DMS53 treated with DMSO at 0.1 percent for 48 hours (cell line): ENCODE measurements at regions not wholly inside any gene's neighbourhood (a gene's known extent, or its start where the extent isn't known, plus 50 kb on each side); places are given as distances from the start of the nearest gene placed in this dataset.

Source experiments
- DNase-seq: peaks from one replicate; lab custom pipeline; 2025; ENCODE audit not compliant: unreplicated experiment; lab: John Stamatoyannopoulos, UW

DNA sequence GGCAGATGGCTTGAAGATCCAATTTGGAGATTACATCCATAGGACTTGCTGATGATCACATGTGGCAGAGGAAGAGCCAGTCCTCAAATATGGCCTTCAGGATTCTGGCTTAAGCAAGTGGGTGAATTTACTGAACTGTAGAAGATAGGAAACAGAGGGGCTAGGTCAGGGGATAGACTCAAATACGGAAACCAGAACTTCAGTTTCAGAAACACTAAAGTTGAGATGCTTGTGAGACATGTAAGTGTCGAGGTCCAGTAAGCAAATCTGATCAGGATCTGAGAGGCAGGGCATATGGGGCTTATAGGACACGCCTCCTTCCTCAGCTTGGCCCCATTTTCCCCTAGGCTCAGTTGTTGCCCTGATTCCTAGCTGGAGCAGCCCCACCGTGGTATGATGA, 107.7 kb downstream of the LBH start:
- no peak for DNase-seq

DNA sequence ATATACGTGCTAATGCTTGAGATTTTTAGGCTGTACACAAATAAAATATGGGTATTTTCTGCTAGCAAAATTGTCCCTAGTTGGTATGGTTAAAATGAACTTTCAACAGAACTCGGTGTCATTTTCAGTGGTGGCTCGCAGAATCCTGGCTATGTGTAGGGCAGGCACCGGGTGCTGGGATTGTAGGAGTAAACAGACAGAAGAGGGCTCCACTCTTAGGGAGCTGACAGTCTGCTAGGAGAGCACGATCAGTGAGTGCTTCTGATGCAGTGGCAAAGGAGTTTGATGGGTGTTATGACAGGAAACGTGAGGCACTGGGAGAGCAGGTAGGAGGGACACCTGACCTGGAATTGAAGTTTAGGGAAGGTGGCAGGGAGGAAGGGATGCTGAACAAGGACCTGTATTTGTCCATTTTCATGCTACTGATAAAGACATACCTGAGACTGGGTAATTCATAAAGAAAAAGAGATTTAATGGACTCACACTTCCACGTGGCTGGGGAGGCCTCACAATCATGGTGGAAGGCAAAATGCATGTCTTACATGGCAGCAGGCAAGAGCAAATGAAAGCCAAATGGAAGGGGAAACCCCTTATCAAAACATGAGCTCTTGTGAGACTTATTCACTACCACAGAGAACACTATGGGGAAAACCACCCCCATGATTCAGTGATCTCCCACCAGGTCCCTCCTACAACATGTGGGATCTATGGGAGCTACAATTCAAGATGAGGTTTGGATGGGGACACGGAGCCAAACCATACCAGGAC, 105.4 kb upstream of the LCLAT1 start:
- DNase-seq, result no peak

GRCh38 chr2:30346471-30347169, 100.4 kb upstream of the LCLAT1 start:
- no peak for DNase-seq

DNA sequence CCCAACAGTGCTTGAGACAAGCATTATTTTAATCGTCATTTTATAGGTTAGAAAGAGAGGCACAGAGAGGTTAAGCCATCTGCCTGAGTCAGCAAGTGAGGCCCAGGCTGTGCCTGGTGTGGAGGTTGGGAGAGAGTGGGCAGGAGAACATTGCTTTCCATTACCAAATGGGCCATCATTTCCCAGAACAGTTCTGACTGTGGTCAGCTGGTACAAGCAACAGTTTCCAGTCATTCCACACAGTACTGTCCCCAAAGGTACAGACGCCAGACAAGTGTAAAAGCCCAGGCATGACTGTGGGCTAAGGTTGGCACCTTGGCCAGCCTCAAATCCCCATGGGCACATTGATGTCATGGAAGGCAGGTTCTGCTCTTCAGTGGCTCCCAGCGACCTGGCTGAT, 98.2 kb upstream of the LCLAT1 start:
- DNase-seq, result no peak

- DNase-seq, result no peak
Measured at GRCh38 chr2:30349691-30350090, 97.4 kb upstream of the LCLAT1 start.

- DNase-seq, result no peak
Measured at GRCh38 chr2:30351116-30351515, 95.9 kb upstream of the LCLAT1 start.

DNA sequence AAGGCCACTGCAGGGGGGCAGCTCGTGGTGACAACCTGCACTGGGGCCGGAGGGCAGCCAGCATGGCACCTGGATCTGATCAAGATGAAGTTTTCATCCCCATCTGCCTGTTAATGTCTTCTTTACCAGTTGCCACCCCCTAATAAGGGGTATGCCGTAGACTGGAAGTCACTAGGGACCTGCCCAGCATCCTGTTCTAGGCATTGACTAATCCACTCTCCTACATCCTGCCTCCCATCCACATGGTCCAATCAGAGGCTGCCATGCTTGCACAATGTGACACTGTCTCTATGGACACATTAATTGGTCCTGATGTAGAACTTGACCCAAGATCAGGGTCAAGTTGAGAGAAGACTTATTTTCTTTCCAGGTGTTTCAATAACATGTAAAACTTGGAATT, 95.1 kb upstream of the LCLAT1 start:
- no peak for DNase-seq

DNA sequence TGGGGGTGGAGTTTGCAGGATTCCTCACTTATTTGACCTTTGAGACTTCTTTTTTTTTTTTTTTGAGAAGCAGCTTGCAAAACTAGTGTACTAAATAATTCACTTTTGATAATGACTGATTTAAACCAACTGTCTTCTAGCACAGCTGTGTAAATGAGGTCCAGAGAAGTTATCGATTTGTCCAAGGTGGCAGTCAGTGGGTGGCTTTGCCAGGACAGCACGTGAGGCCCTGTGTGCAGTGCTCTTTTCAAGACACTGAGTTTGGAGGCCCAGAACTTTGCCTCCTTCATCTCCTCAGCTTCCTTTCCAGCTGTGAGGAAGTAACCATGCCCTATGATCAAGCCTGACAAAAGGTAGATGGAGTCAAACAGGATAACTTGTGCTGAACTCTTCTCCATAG, 92.9 kb upstream of the LCLAT1 start:
- DNase-seq, result no peak

DNA sequence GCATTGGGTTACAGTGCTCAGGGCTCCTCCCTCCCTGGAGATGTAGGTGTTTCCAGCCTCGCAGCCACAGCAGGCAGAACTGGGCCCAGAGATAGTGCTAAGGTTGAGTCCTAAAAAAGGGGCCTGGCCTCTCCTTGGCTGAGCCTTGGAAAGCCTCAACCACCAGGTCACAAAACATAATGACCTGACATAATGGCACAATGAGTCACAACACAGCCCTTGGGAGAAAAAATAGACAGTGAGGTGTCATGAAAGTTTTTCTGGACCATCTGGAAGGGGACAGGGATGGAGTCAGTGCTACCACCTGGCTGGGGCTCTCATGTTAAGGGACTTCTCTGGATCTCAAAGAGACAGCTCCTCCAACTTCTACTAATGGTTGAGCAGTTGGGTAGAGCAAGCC, 92.4 kb upstream of the LCLAT1 start:
- DNase-seq, result no peak

GRCh38 chr2:30355306-30355705, 91.7 kb upstream of the LCLAT1 start:
- no peak for DNase-seq

DNA sequence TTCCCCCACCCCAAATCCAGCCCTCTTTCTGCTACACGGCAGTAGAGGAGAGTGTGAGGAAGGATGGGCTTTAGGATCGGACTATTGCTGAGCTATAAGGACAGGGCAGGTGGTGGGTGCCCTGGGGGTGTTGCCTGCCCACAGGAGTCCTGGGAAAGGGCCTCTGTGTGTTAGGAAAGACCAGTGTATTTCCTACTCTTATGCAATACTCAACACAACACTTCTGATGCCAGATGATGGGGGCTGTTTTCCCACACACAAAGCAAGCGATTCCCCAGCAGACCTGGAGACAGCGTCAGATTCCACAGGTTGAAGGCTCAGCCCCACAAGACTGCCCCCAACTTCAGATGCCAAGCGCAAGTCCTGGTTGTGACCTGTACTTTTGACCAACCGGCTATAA, 91.0 kb upstream of the LCLAT1 start:
- no peak for DNase-seq

DNA sequence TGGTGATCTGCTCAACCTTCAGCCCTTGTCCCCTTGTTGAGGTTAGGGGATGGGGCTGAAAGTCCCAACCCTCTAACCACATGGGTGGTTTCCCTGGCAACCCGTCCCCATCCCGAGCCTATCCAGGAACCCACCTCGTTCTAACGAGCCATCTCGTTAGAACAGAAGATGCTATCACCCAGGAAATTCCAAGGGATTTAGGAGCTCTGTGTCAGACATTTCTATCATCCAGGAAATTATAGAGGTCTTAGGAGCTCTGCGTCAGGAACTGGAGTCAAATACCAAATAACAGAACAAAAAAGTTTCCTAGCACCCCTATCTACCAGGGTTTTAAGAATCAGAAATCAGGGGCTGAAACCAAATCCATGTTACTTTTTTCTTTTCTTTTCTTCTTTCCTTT, 90.3 kb upstream of the LCLAT1 start:
- no peak for DNase-seq

DNA sequence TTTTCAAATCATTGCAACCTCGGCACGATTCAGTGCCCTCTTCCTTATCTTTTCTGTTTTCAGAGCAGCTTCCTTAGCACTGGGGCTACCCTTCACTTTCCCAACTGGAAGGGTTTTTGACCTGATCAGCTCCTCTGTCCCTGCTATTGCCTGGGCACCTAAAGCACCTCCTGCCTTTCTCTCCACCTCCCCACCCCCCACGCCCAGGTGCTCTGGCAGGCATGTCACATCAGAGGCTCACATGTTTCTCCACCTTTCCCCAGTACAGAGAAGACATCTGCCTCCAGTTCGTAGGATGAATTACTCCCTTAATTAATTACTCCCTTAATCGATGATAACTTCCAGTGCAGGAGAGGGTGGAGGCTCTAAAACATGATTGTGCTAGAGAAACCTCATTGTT, 88.7 kb upstream of the LCLAT1 start:
- no peak for DNase-seq

GRCh38 chr2:30358842-30359241, 88.2 kb upstream of the LCLAT1 start:
- no peak for DNase-seq

DNA sequence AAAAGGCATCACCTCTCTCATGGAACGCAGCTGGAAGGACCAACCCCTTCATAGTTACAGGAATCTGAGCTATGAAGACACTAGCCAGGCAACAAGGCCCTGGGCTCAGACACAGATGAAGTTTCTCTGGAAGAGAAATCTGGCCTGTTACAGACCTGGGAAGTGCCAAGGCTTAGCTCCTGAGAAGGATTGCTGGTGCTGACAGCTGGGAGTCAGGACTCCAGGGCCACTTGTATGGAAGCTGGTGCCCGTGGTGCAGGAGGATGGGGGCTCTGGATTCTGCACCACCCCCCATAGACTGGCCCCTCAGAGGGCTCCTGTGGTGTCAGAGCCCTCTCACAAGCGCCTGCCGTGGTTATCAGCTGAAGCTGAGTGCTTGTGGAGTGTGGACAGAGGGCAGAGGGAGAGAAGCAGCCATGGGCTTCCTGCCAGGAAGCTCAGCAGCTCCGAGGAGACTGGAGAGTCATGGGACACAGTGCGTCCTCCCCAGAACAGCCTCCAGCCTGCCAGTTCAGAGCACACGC, 87.3 kb upstream of the LCLAT1 start:
- DNase-seq, result no peak

- DNase-seq, result peak; percentile 39
Measured at GRCh38 chr2:30361751-30362394, 85.2 kb upstream of the LCLAT1 start.

GRCh38 chr2:30362468-30363081, 84.5 kb upstream of the LCLAT1 start:
- no peak for DNase-seq

- DNase-seq, result no peak
Measured at GRCh38 chr2:30363406-30363805, 83.6 kb upstream of the LCLAT1 start.

- DNase-seq, result no peak
Measured at GRCh38 chr2:30365201-30365600, 81.8 kb upstream of the LCLAT1 start.

- DNase-seq, result no peak
Measured at GRCh38 chr2:30366199-30366691, 80.8 kb upstream of the LCLAT1 start.
